IMR-90 (cell line): ENCODE measurements at regions not wholly inside any gene's neighbourhood (a gene's known extent, or its start where the extent isn't known, plus 50 kb on each side); places are given as distances from the start of the nearest gene placed in this dataset.

ENCODE experiments used
- ATAC-seq: fragments of 200-7000 bp; cut with Tn5 transposase; 2 replicates; pipeline ENCODE4 v1.9.1; 2020; ENCODE audit warnings: low read depth, mild to moderate bottlenecking, moderate library complexity
- BruUV-seq: library from RNA; stranded (reverse); fragments of 400-500 nt; replicated peaks from 2 replicates; lab custom pipeline; 2021; lab: Mats Ljungman, UMichigan
- CTCF ChIA-PET: fragments of 300-600 bp; formaldehyde crosslinking; extraction: SDS; loops from one replicate; lab custom pipeline; 2021; ENCODE audit warnings: antibody characterized with exemption; lab: Yijun Ruan, JAX
- POLR2A ChIA-PET: fragments of 300-600 bp; sonication (Branson Sonifier 250); formaldehyde crosslinking; loops from one replicate; lab custom pipeline; 2022; ENCODE audit warnings: antibody characterized with exemption; ENCODE audit not compliant: unreplicated experiment; lab: Charles Lee
- DNase-seq: peaks from one replicate; pipeline ENCODE4 v3.0.0; 2013
- H2AFZ ChIP-seq: replicated peaks from 2 replicates; pipeline ENCODE3; 2013; ENCODE audit warnings: low read length, mild to moderate bottlenecking; ENCODE audit not compliant: poor library complexity
- H2AK5ac ChIP-seq: 2 replicates; pipeline ENCODE4 v1.6.1; 2013; ENCODE audit warnings: low read depth, low read length, inconsistent platforms
- H2AK9ac ChIP-seq: replicated peaks from 2 replicates; pipeline ENCODE3; 2013; ENCODE audit warnings: mild to moderate bottlenecking, low read depth, low read length, moderate library complexity; ENCODE audit not compliant: poor library complexity
- H2BK120ac ChIP-seq: 2 replicates; pipeline ENCODE4 v1.6.1; 2013; ENCODE audit warnings: low read depth, low read length, inconsistent platforms
- H2BK15ac ChIP-seq: 3 replicates; pipeline ENCODE4 v1.6.1; 2013; ENCODE audit warnings: low read depth, low read length, inconsistent platforms
- H2BK20ac ChIP-seq: 2 replicates; pipeline ENCODE4 v1.6.1; 2013; ENCODE audit warnings: low read depth, mild to moderate bottlenecking, inconsistent platforms, low read length, moderate library complexity
- H2BK5ac ChIP-seq: 2 replicates; pipeline ENCODE4 v1.6.1; 2013; ENCODE audit warnings: mild to moderate bottlenecking, low read depth, low read length, inconsistent platforms; ENCODE audit not compliant: poor library complexity, severe bottlenecking
- H3K14ac ChIP-seq: replicated peaks from 2 replicates; pipeline ENCODE4 v1.6.1; 2013; ENCODE audit warnings: low read depth, low read length, inconsistent platforms
- H3K18ac ChIP-seq: 2 replicates; pipeline ENCODE4 v1.6.1; 2013; ENCODE audit warnings: low read depth, low read length, control low read depth
- H3K23ac ChIP-seq: 2 replicates; pipeline ENCODE4 v1.6.1; 2013; ENCODE audit warnings: low read depth, low read length, inconsistent platforms
- H3K27ac ChIP-seq: 2 replicates; pipeline ENCODE4 v1.5.1; 2013; ENCODE audit warnings: mild to moderate bottlenecking, control low read depth, low read length; ENCODE audit not compliant: insufficient read depth
- H3K27me3 ChIP-seq: 2 replicates; pipeline ENCODE4 v1.6.1; 2013; ENCODE audit warnings: low read length; ENCODE audit not compliant: control insufficient read depth, insufficient read depth
- H3K36me3 ChIP-seq: 2 replicates; pipeline ENCODE4 v1.6.1; 2013; ENCODE audit warnings: low read length, mixed read lengths; ENCODE audit not compliant: control insufficient read depth, insufficient read depth
- H3K4ac ChIP-seq: 2 replicates; pipeline ENCODE4 v1.6.1; 2013; ENCODE audit warnings: low read depth, low read length, inconsistent platforms
- H3K4me1 ChIP-seq: 2 replicates; pipeline ENCODE4 v1.6.1; 2013; ENCODE audit warnings: low read length, mixed read lengths; ENCODE audit not compliant: control insufficient read depth, insufficient read depth
- H3K4me2 ChIP-seq: 2 replicates; pipeline ENCODE4 v1.6.1; 2013; ENCODE audit warnings: low read depth, mild to moderate bottlenecking, control low read depth, low read length, moderate library complexity
- H3K4me3 ChIP-seq: 2 replicates; pipeline ENCODE4 v1.5.1; 2013; ENCODE audit warnings: low read depth, mild to moderate bottlenecking, control low read depth, low read length, moderate library complexity; ENCODE audit not compliant: insufficient read depth
- H3K56ac ChIP-seq: 2 replicates; pipeline ENCODE4 v1.6.1; 2013; ENCODE audit warnings: low read length, inconsistent platforms; ENCODE audit not compliant: insufficient read depth; ENCODE audit errors: extremely low read depth
- H3K79me1 ChIP-seq, 2 experiments: 2 replicates each; pipeline ENCODE4 v1.6.1; 2013; ENCODE audit warnings: low read length in 2 of 2, inconsistent platforms in 1 of 2, low read depth in 1 of 2
- H3K9ac ChIP-seq: 2 replicates; pipeline ENCODE4 v1.6.1; 2013; ENCODE audit warnings: low read depth, low read length, control low read depth
- H3K9me1 ChIP-seq: 2 replicates; pipeline ENCODE4 v1.6.1; 2013; ENCODE audit warnings: low read length, inconsistent platforms; ENCODE audit not compliant: insufficient read depth
- H3K9me3 ChIP-seq: 2 replicates; pipeline ENCODE4 v1.6.1; 2013; ENCODE audit warnings: low read length; ENCODE audit not compliant: control insufficient read depth, insufficient read depth
- H4K20me1 ChIP-seq: 2 replicates; pipeline ENCODE4 v1.6.1; 2013; ENCODE audit warnings: low read length, inconsistent platforms; ENCODE audit not compliant: insufficient read depth
- H4K5ac ChIP-seq: 2 replicates; pipeline ENCODE4 v1.6.1; 2013; ENCODE audit warnings: mild to moderate bottlenecking, low read depth, low read length, control low read depth
- H4K8ac ChIP-seq, 2 experiments: 2 replicates each; pipeline ENCODE4 v1.6.1; 2013; ENCODE audit warnings: low read depth in 2 of 2, low read length in 2 of 2, control low read depth in 1 of 2, inconsistent platforms in 1 of 2
- H4K91ac ChIP-seq: 2 replicates; pipeline ENCODE4 v1.6.1; 2013; ENCODE audit warnings: low read depth, low read length, inconsistent platforms; ENCODE audit not compliant: insufficient read depth
- CEBPB ChIP-seq: IDR thresholded peaks from 2 replicates; pipeline ENCODE4 v1.6.1; 2012; ENCODE audit warnings: low read depth, low read length, improper control_type of control experiment
- CTCF ChIP-seq: conservative IDR thresholded peaks from 2 replicates; pipeline ENCODE4 v1.5.1; 2012; ENCODE audit warnings: mild to moderate bottlenecking, low read depth, low read length, improper control_type of control experiment
- ELK1 ChIP-seq: fragments of 150-350 bp; IDR thresholded peaks from 2 replicates; pipeline ENCODE4 v1.6.1; 2016; ENCODE audit warnings: low read depth, mild to moderate bottlenecking, low read length, moderate library complexity, borderline replicate concordance
- FOS ChIP-seq: fragments of 150-350 bp; IDR thresholded peaks from 2 replicates; pipeline ENCODE4 v1.6.1; 2016; ENCODE audit warnings: low read depth, low read length
- MAFK ChIP-seq: IDR thresholded peaks from 2 replicates; pipeline ENCODE4 v1.6.1; 2012; ENCODE audit warnings: low read depth, low read length, improper control_type of control experiment
- NFE2L2 ChIP-seq: fragments of 150-350 bp; IDR thresholded peaks from 2 replicates; pipeline ENCODE4 v1.6.1; 2016; ENCODE audit warnings: low read depth, mild to moderate bottlenecking, low read length
- POLR2A ChIP-seq: IDR thresholded peaks from 2 replicates; pipeline ENCODE4 v1.6.1; 2012; ENCODE audit warnings: mild to moderate bottlenecking, low read depth, low read length
- RFX5 ChIP-seq: IDR thresholded peaks from 2 replicates; pipeline ENCODE4 v1.8.0; 2012; ENCODE audit warnings: low read depth, mild to moderate bottlenecking, low read length, moderate library complexity
- SMC3 ChIP-seq: fragments of 150-350 bp; IDR thresholded peaks from 2 replicates; pipeline ENCODE4 v1.6.1; 2016; ENCODE audit warnings: low read depth, mild to moderate bottlenecking, antibody characterized with exemption, low read length, moderate library complexity
- WGBS, 2 experiments: methylation state at CpG; one replicate each; pipeline versions ENCODE4 v1.1.5 to v1.1.7; 2013; ENCODE audit warnings: missing lambda C conversion rate in 2 of 2; ENCODE audit not compliant: insufficient read length in 1 of 2; ENCODE audit errors: extremely low coverage in 2 of 2; 5-methylcytosine and 5-hydroxymethylcytosine counted together
- dilution Hi-C: fragments of 300-500 bp; cut with HindIII; formaldehyde crosslinking; loops from one replicate; pipeline ENCODE4 v1.14.3; 2018; ENCODE audit warnings: low sequenced_read_pairs; ENCODE audit not compliant: unreplicated experiment
- in situ Hi-C: fragments of 300-500 bp; cut with MboI; formaldehyde crosslinking; loops from 3 replicates; pipeline ENCODE4 v1.14.3; 2019; ENCODE audit warnings: low sequenced_read_pairs, inconsistent platforms, mixed read lengths
- intact Hi-C: fragments of 100-400 bp; cut with micrococcal nuclease; formaldehyde crosslinking; loops from 2 replicates; pipeline ENCODE4 v1.10.0; 2022

DNA sequence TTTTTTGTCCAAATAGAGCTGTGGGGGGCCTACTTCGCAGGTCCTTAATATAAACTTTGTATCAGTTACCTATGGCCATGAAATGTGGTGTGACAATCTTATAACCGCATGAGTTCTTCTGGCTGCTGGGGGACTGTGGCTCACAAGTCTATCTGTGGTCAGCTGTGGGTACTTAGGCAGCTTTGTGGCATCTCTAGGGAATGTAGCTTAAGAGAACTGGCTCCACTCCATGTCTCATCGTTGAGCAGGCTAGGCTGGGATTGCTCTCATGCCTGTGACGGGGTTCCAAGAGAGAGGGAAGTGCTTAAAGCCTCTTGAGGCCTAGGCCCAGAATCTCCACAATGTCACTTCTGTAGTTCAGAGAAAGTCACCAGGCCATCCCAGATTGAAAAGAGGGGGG lies 140.5 kb downstream of the BTBD3 start:
- no peak overlapping the region for H2BK120ac ChIP-seq
- no peak for DNase-seq
- H2BK15ac ChIP-seq = no peak overlapping the region
- H3K27ac ChIP-seq = no peak overlapping the region
- H2AFZ ChIP-seq = no peak overlapping the region
- in situ Hi-C loops = no loop called here
- POLR2A ChIA-PET = no interaction called here
- H4K20me1 ChIP-seq = no peaks in the 10 kb centered on the region
- no TSS peak for BruUV-seq
- dilution Hi-C loops = no loop called here
- H3K9ac ChIP-seq = no peak overlapping the region
- no peak overlapping the region for H2BK20ac ChIP-seq
- no peak overlapping the region for H2AK5ac ChIP-seq
- H3K4me1 ChIP-seq = peaks cover 1% of the 10 kb centered on the region
- H4K8ac ChIP-seq = no peak overlapping the region
- TF ChIP-seq RFX5 (no peak), POLR2A (no peak), ELK1 (no peak), NFE2L2 (no peak), SMC3 (no peak), FOS (no peak), CEBPB (no peak), CTCF (no peak), MAFK (no peak)
- no peaks in the 10 kb centered on the region; a peak in 1 of 4 replicates for H3K79me1 ChIP-seq
- no peak overlapping the region for H3K56ac ChIP-seq
- no peak for ATAC-seq
- no peak overlapping the region for H3K4me2 ChIP-seq
- no CpG with 5 or more reads among the region's 4 CpGs for WGBS, 2 experiments
- no peaks in the 10 kb centered on the region for H3K9me3 ChIP-seq
- H3K18ac ChIP-seq = no peak overlapping the region
- no peak overlapping the region for H4K91ac ChIP-seq
- H2AK9ac ChIP-seq = no peak overlapping the region
- no peak overlapping the region for H3K4ac ChIP-seq
- H3K14ac ChIP-seq = no peak overlapping the region
- no peak overlapping the region for H3K4me3 ChIP-seq
- no peaks in the 10 kb centered on the region for H3K36me3 ChIP-seq
- H3K9me1 ChIP-seq = peaks cover 1% of the 10 kb centered on the region
- H4K5ac ChIP-seq = no peak overlapping the region
- intact Hi-C loops = no loop called here
- no peaks in the 10 kb centered on the region for H3K27me3 ChIP-seq
- H2BK5ac ChIP-seq = no peak overlapping the region
- H3K23ac ChIP-seq = no peak overlapping the region
- CTCF ChIA-PET = no interaction called here
